ENCODE measurements at regions not wholly inside any gene's neighbourhood (a gene's known extent, or its start where the extent isn't known, plus 50 kb on each side); places are given as distances from the start of the nearest gene placed in this dataset.

- H3K27me3 ChIP-seq (ENCODE audit: insufficient read depth, low read length): no peaks in the 10 kb centered on the region
- H3K9me3 ChIP-seq (ENCODE audit: insufficient read depth, low read depth, low read length): no peaks in the 10 kb centered on the region
- no peaks in the 10 kb centered on the region for H3K36me3 ChIP-seq (ENCODE audit: insufficient read depth, low read length)
- H3K4me3 ChIP-seq (ENCODE audit: low read length): no peak overlapping the region
- no peaks in the 10 kb centered on the region for H3K4me1 ChIP-seq (ENCODE audit: insufficient read depth, low read length)
- WGBS: 94% methylated on average over 2 of the region's 2 CpGs
- H3K9ac ChIP-seq (ENCODE audit: low read depth, low read length): no peak overlapping the region
- H3K27ac ChIP-seq (ENCODE audit: low read depth, low read length): no peak overlapping the region
These were observed 339.1 kb downstream of the FRK start for GRCh38 chr6:115721564-115721963.

GRCh38 chr6:115720900-115721299 is 339.8 kb downstream of the FRK start:
- Histone ChIP-seq H3K27ac (ENCODE audit: low read depth, low read length) (no peak overlapping the region), H3K9me3 (ENCODE audit: insufficient read depth, low read depth, low read length) (no peaks in the 10 kb centered on the region), H3K9ac (ENCODE audit: low read depth, low read length) (no peak overlapping the region), H3K4me3 (ENCODE audit: low read length) (no peak overlapping the region), H3K4me1 (ENCODE audit: insufficient read depth, low read length) (no peaks in the 10 kb centered on the region), H3K27me3 (ENCODE audit: insufficient read depth, low read length) (no peaks in the 10 kb centered on the region), H3K36me3 (ENCODE audit: insufficient read depth, low read length) (no peaks in the 10 kb centered on the region)
- 100% methylated on average over 1 of the region's 1 CpG for WGBS

GRCh38 chr6:115717472-115717871 is 343.2 kb downstream of the FRK start:
- no peaks in the 10 kb centered on the region for H3K9me3 ChIP-seq (ENCODE audit: insufficient read depth, low read depth, low read length)
- no peaks in the 10 kb centered on the region for H3K27me3 ChIP-seq (ENCODE audit: insufficient read depth, low read length)
- no peak overlapping the region for H3K27ac ChIP-seq (ENCODE audit: low read depth, low read length)
- no CpG with 5 or more reads among the region's 1 CpG for WGBS
- H3K4me3 ChIP-seq (ENCODE audit: low read length): no peak overlapping the region
- H3K4me1 ChIP-seq (ENCODE audit: insufficient read depth, low read length): no peaks in the 10 kb centered on the region
- H3K9ac ChIP-seq (ENCODE audit: low read depth, low read length): no peak overlapping the region
- no peaks in the 10 kb centered on the region for H3K36me3 ChIP-seq (ENCODE audit: insufficient read depth, low read length)

- H3K9me3 ChIP-seq (ENCODE audit: insufficient read depth, low read depth, low read length): no peaks in the 10 kb centered on the region
- no peaks in the 10 kb centered on the region for H3K36me3 ChIP-seq (ENCODE audit: insufficient read depth, low read length)
- H3K4me1 ChIP-seq (ENCODE audit: insufficient read depth, low read length): no peaks in the 10 kb centered on the region
- no peak overlapping the region for H3K9ac ChIP-seq (ENCODE audit: low read depth, low read length)
- H3K27ac ChIP-seq (ENCODE audit: low read depth, low read length): no peak overlapping the region
- H3K27me3 ChIP-seq (ENCODE audit: insufficient read depth, low read length): no peaks in the 10 kb centered on the region
- no peak overlapping the region for H3K4me3 ChIP-seq (ENCODE audit: low read length)
These were observed 343.6 kb downstream of the FRK start for GRCh38 chr6:115717062-115717461.

DNA sequence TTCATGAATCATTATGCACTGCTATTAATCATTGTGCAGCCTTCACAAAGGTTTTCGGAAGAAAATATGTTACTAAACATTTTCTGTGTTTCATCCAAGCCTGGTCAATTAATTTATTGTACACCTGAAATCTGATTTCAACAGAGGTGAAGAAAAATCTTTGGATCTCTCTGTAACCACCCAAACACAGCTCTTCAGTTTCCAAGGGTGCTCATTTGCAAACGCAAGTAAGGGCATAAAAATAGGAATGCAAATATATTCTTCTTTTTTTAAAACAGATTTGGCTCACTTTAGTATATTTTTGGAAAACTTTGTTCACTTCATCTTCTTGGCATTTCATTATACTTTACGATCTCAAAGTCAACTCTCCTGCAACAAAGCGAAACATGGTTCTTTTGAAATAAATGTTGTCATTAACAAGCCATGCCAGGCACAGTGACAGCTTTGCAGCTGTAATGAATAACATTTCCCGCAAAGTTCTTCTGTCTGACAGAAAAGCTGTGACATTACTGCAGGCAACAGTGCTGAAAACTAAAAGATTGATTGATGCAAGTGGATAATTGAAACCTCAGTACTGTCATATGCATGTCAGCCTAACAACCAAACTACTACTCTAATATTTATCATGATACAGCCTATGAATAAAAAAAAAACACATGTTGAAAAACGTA is 348.3 kb downstream of the FRK start:
- Histone ChIP-seq H3K9ac (ENCODE audit: low read depth, low read length) (no peak overlapping the region), H3K4me1 (ENCODE audit: insufficient read depth, low read length) (no peaks in the 10 kb centered on the region), H3K27ac (ENCODE audit: low read depth, low read length) (no peak overlapping the region), H3K4me3 (ENCODE audit: low read length) (no peak overlapping the region), H3K27me3 (ENCODE audit: insufficient read depth, low read length) (no peaks in the 10 kb centered on the region), H3K9me3 (ENCODE audit: insufficient read depth, low read depth, low read length) (no peaks in the 10 kb centered on the region), H3K36me3 (ENCODE audit: insufficient read depth, low read length) (no peaks in the 10 kb centered on the region)
- WGBS: 91% methylated on average over 5 of the region's 6 CpGs

DNA sequence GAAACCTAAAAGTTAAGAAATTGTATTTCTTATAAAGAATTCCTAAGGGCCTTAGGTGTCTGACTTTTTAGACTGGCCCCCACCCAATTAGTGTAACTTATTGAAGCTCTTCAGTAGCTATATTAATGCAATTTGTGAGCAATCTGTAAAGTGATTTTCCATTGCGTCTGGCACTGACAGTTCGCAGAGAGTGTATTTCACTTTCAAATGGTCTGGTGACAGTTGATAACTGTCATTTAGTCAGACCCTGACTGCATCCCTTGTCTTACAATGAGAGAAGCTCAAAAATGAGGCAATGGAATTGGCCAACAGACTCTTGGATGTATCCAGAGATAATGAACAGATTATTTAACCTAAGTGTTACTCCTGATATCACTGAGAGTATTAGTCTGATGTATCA is 351.8 kb downstream of the FRK start:
- no peaks in the 10 kb centered on the region for H3K27me3 ChIP-seq (ENCODE audit: insufficient read depth, low read length)
- no peak overlapping the region for H3K4me3 ChIP-seq (ENCODE audit: low read length)
- H3K36me3 ChIP-seq (ENCODE audit: insufficient read depth, low read length): no peaks in the 10 kb centered on the region
- H3K9ac ChIP-seq (ENCODE audit: low read depth, low read length): no peak overlapping the region
- no peaks in the 10 kb centered on the region for H3K9me3 ChIP-seq (ENCODE audit: insufficient read depth, low read depth, low read length)
- whole genome bisulfite sequencing: 99% methylated on average over 2 of the region's 2 CpGs
- H3K4me1 ChIP-seq (ENCODE audit: insufficient read depth, low read length): no peaks in the 10 kb centered on the region
- no peak overlapping the region for H3K27ac ChIP-seq (ENCODE audit: low read depth, low read length)

DNA sequence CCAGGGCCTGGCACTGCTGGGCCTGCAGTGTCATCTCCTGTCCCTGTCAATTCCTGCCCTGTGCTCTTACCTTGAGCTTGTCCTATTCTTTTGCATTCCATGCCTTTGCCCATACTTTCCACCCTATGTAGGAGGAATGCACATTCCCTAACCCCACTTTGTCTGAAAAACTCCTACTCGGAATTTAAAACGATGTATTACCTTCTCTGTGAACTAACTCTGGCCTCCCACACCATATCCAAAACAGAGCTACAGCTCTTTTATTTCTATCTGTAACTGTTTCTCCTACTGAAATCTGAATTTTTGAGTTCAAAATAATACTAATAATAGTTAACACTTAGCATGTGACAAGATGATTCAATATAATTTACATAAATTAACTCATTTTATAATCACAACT is 353.7 kb downstream of the FRK start:
- Histone ChIP-seq H3K27me3 (ENCODE audit: insufficient read depth, low read length) (no peaks in the 10 kb centered on the region), H3K9me3 (ENCODE audit: insufficient read depth, low read depth, low read length) (no peaks in the 10 kb centered on the region), H3K36me3 (ENCODE audit: insufficient read depth, low read length) (no peaks in the 10 kb centered on the region), H3K4me1 (ENCODE audit: insufficient read depth, low read length) (no peaks in the 10 kb centered on the region), H3K27ac (ENCODE audit: low read depth, low read length) (no peak overlapping the region), H3K4me3 (ENCODE audit: low read length) (no peak overlapping the region), H3K9ac (ENCODE audit: low read depth, low read length) (no peak overlapping the region)
- WGBS: 92% methylated on average over 2 of the region's 2 CpGs

- Histone ChIP-seq H3K27ac (ENCODE audit: low read depth, low read length) (no peak overlapping the region), H3K4me3 (ENCODE audit: low read length) (no peak overlapping the region), H3K36me3 (ENCODE audit: insufficient read depth, low read length) (no peaks in the 10 kb centered on the region), H3K27me3 (ENCODE audit: insufficient read depth, low read length) (no peaks in the 10 kb centered on the region), H3K9ac (ENCODE audit: low read depth, low read length) (no peak overlapping the region), H3K4me1 (ENCODE audit: insufficient read depth, low read length) (no peaks in the 10 kb centered on the region), H3K9me3 (ENCODE audit: insufficient read depth, low read depth, low read length) (no peaks in the 10 kb centered on the region)
These were observed 354.4 kb downstream of the FRK start for GRCh38 chr6:115706324-115706723.

- 97% methylated on average over 3 of the region's 3 CpGs for WGBS
- Histone ChIP-seq H3K4me3 (ENCODE audit: low read length) (no peak overlapping the region), H3K9ac (ENCODE audit: low read depth, low read length) (no peak overlapping the region), H3K36me3 (ENCODE audit: insufficient read depth, low read length) (no peaks in the 10 kb centered on the region), H3K4me1 (ENCODE audit: insufficient read depth, low read length) (no peaks in the 10 kb centered on the region), H3K27me3 (ENCODE audit: insufficient read depth, low read length) (no peaks in the 10 kb centered on the region), H3K27ac (ENCODE audit: low read depth, low read length) (no peak overlapping the region), H3K9me3 (ENCODE audit: insufficient read depth, low read depth, low read length) (no peaks in the 10 kb centered on the region)
These were observed 356.7 kb downstream of the FRK start for GRCh38 chr6:115704028-115704427.

- Histone ChIP-seq H3K27me3 (ENCODE audit: insufficient read depth, low read length) (no peaks in the 10 kb centered on the region), H3K4me3 (ENCODE audit: low read length) (no peak overlapping the region), H3K9ac (ENCODE audit: low read depth, low read length) (no peak overlapping the region), H3K27ac (ENCODE audit: low read depth, low read length) (no peak overlapping the region), H3K4me1 (ENCODE audit: insufficient read depth, low read length) (no peaks in the 10 kb centered on the region), H3K9me3 (ENCODE audit: insufficient read depth, low read depth, low read length) (no peaks in the 10 kb centered on the region), H3K36me3 (ENCODE audit: insufficient read depth, low read length) (no peaks in the 10 kb centered on the region)
These were observed 369.3 kb downstream of the FRK start for GRCh38 chr6:115691433-115691832.

GRCh38 chr6:115690854-115691253 is 369.8 kb downstream of the FRK start:
- H3K9ac ChIP-seq (ENCODE audit: low read depth, low read length): no peak overlapping the region
- no peaks in the 10 kb centered on the region for H3K36me3 ChIP-seq (ENCODE audit: insufficient read depth, low read length)
- H3K4me1 ChIP-seq (ENCODE audit: insufficient read depth, low read length): no peaks in the 10 kb centered on the region
- H3K9me3 ChIP-seq (ENCODE audit: insufficient read depth, low read depth, low read length): no peaks in the 10 kb centered on the region
- no peaks in the 10 kb centered on the region for H3K27me3 ChIP-seq (ENCODE audit: insufficient read depth, low read length)
- no peak overlapping the region for H3K27ac ChIP-seq (ENCODE audit: low read depth, low read length)
- H3K4me3 ChIP-seq (ENCODE audit: low read length): no peak overlapping the region
- WGBS: 100% methylated on average over 2 of the region's 3 CpGs
